ENCODE measurements at regions not wholly inside any gene's neighbourhood (a gene's known extent, or its start where the extent isn't known, plus 50 kb on each side); places are given as distances from the start of the nearest gene placed in this dataset.

GRCh38 chr11:127098684-127099083, 98.1 kb upstream of the KIRREL3 start:
- no peak for DNase-seq

DNA sequence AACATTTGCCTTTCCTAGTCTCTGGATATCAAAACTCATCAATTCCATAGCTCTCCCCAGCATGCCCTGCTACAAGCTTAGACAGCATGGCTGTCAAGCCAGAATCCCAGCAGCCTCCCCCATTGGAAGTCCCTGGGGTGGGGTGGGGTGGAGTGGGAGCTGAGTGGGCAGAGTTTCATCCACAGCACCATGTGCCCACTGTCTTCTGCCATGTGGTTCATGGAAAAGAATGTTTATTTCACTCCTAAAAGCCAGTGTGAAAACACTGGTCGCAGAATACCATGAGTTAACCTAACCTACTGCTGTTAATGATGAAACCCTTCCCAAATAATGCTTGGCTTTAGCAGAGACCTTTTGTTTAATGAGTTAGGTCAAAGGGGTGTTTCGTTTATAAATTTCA, 80.2 kb upstream of the KIRREL3 start:
- DNase-seq = no peak

- no peak for DNase-seq
Observed at GRCh38 chr11:127075758-127076157, 75.2 kb upstream of the KIRREL3 start.

DNA sequence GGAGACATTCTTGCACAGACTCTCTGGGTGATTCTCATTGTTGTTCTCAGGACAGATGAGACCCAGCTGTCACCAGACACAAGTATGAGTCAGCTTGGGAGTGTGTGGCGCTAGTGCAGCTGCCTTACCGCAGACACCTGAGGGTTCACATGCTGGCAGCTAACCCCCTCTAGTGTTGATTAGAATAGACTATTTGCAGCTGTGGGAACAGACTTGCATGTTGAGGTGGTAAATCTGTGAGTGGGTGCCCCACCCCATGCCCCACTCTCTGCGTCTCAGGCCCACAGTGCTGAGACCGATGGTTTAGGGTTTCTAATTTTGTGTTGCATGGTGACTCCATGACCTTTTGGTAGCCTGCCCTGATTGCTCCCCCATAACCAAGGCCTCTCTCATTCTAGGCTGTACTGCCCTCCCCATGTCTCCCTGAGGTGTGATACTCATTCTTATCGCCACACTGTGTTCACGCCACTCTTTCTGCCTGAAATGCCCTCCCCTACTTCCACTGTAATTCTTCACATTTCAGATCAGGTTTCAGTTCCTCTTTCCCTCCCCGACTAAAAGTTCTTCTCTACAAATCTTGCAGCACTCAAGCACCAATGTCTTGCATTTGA, 73.7 kb upstream of the KIRREL3 start:
- peak; percentile 75 for DNase-seq

- DNase-seq = no peak
Observed at GRCh38 chr11:127073621-127074020, 73.1 kb upstream of the KIRREL3 start.

GRCh38 chr11:127071606-127072005, 71.0 kb upstream of the KIRREL3 start:
- DNase-seq = no peak

DNA sequence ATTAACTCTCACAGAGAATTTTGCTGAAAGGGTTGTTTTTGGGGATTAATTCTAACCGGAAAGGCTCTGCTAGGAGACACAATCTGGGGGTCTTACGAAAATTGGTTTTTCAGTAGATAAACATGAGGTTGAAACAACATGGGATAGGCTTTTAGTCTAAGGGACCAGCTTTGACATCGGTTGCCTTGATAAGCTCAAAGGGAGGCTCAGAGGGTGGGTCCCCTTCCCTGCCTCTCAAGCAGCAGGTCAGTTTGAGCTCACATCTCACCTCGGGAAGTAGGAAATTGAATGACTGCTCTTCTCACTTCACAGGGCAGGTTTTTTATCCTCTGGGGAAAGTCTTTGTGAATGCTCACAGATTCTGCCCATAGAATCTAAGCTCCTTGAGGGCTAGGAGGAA, 70.2 kb upstream of the KIRREL3 start:
- DNase-seq = no peak

DNA sequence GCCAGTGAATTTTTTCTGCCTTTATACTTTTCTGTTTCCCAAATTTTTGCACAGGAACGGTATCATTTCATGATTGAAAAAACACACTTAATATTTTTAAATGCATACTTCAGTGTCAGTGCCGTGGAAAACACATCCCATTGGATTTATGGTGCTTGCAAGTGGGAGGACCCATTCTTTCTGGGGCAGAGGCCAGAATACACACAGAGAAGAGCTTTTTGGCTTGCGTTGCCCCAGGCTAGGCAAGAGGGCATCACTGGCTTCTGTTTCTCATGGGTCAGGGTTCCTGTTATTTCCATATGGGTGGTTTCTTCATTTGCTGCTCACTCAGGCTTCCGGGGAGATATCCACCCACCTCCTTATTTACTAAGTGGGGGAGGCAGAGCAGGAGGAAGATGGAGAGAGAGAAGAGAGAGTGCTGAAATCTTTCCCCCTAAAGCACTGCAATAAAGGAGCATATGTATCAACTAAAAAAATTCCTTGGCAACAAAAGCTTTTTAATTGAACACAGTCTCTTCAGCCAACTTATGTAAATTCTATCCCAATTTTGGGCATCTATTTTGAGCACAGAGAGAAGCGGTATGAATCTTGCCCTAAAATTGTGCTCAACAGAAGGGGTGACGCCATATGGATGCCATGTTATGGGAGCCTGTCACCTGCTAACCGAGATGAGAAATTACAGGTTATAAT, 66.0 kb upstream of the KIRREL3 start:
- DNase-seq = peak; percentile 49

DNA sequence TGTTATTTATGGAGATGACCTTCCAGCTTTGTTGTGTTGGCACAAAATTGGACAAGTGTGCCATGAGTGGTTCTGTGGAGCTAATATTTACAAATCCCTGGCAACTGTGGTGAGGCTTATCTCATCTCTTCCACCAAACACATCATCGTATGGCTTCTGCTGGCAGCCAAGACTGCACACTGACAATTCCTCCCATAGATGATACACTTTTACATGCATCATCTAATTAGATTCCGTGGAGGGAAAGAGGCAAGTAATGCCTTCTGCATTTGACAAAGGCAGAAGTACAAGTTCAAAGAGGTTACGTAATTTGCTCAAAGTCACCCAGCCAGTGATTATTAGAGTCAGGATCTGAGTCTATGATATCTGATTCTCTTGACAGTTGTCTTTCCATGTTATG, 62.7 kb upstream of the KIRREL3 start:
- DNase-seq = no peak

GRCh38 chr11:127061947-127062346, 61.4 kb upstream of the KIRREL3 start:
- DNase-seq = no peak

GRCh38 chr11:127059750-127060149, 59.2 kb upstream of the KIRREL3 start:
- DNase-seq = peak; percentile 69

- no peak for DNase-seq
Observed at GRCh38 chr11:127059286-127059685, 58.7 kb upstream of the KIRREL3 start.

DNA sequence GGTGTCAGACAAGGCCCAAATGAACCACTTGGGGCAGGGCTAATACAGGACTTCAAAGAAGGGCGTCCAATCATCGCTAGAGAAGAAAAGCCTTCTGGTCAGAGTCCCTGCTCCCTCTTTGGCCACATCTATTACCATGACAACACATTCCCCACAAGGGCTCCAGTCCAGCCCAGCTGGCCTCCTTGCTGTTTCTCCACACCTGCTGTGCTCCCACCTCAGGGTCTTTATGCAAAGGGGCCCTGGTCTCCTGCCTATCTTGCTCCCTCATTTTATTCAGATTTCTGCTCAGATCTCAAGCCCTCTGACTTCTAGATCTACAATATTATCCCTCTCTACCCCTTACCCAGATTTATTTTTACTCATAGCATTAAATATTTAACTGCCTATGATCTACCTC, 58.0 kb upstream of the KIRREL3 start:
- no peak for DNase-seq

- DNase-seq = no peak
Observed at GRCh38 chr11:127057126-127057525, 56.6 kb upstream of the KIRREL3 start.

DNA sequence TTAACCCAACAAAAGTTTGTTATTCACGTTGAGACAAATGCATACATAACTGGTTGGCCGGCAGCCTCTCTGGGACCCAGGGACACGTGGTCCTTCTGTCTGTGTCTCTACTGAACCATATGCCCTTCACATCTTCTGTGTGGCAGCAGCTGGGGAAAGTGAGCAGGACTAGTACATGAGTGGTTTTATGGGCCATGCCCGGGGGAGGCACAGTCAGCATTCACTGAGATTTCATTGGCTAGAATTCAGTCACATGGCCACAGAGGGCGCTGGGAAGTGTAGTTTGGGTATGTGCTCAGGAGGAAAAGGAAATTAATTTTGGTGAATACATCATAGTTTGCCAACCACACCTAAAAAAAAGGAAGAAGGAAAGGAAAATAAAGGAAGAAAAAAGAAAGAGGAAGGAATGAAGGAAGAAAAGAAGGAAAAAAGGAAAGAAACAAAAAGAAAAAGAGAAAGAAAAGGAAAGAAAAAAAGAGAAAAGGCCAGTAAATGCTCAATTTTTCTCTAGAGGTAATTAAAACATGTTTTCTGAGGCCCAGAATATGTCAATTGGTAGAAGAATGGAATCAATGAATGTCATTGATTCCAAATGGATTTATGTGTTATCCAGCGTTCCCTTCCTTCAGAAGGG, 55.9 kb upstream of the KIRREL3 start:
- peak; percentile 15 for DNase-seq

DNA sequence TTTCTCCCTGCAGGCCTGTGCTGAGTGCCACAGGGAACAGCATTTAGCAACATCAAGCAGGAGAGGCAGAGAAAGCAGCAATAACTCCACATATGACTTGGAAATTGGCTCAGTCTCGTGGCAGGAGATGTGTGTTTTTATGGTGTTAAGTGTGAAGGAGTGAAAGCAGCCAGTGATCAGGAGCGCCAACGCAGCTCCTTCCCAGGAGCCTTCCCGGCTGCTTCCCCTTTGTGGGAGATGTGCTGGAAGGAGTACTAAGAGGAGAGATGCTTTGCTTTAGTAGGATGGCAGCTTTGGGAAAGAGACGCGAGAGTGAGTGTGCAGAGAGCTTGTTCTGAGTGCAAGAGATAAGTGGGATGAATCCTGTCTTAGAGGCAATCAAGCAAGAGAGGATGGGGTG, 54.7 kb upstream of the KIRREL3 start:
- no peak for DNase-seq

DNA sequence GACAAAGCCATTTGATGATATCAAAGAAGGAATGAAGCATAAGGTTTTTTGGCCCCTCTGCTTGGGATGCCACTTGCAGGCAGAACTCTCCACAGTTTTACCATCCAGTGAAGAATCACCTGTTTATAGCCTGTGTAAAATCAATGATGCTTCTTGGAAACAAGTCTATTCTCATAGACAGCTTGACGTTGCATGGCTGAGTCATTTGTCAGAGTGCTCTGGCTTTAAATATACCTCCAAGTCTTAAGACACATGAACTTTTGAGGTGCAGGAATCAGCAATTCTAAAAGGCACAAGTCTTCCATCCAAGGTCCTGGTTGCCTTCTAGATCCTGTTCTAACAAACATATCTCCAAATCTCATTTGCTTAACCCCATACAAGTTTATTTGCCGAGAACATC, 53.6 kb upstream of the KIRREL3 start:
- no peak for DNase-seq

- DNase-seq = no peak
Observed at GRCh38 chr11:127052404-127052803, 51.8 kb upstream of the KIRREL3 start.
